ENCODE measurements at regions not wholly inside any gene's neighbourhood (a gene's known extent, or its start where the extent isn't known, plus 50 kb on each side); places are given as distances from the start of the nearest gene placed in this dataset.

- TF ChIP-seq PAX8 (IDR thresholded peaks at IDR 0.05) (no peak), BMI1 (IDR thresholded peaks at IDR 0.05; ENCODE audit: borderline replicate concordance) (no peak), CBX3 (IDR thresholded peaks at IDR 0.05; ENCODE audit: borderline replicate concordance, low read depth) (no peak), CHD2 (IDR thresholded peaks at IDR 0.05; ENCODE audit: borderline replicate concordance, low read depth, low read length) (no peak)
Observed at GRCh38 chr6:88513920-88514319, 347.8 kb upstream of the CNR1 start.
